HAP-1 (cell line): ENCODE measurements at regions not wholly inside any gene's neighbourhood (a gene's known extent, or its start where the extent isn't known, plus 50 kb on each side); places are given as distances from the start of the nearest gene placed in this dataset.
A peak's percentile ranks its signal among the peaks of the same experiment; 100 is the strongest.
"Not testable (repeated sequence)": the region's sequence is repeated elsewhere in the genome, so short reads cannot be mapped to it uniquely, and the experiment has no call there.

ENCODE experiments used
- DNase-seq, 2 experiments: peaks; one replicate each; pipeline ENCODE4 v3.0.0-alpha.2; 2016 to 2020; ENCODE audit warnings: low spot score in 2 of 2
- H3K27me3 ChIP-seq: fragments of 250-450 bp; sonication (Bioruptor Pico); 2 replicates; pipeline ENCODE4 v1.5.1; 2020; ENCODE audit warnings: low read depth, mild to moderate bottlenecking, moderate library complexity
- H3K36me3 ChIP-seq: fragments of 250-450 bp; sonication (Bioruptor Pico); replicated peaks from 2 replicates; pipeline ENCODE4 v1.5.1; 2020; ENCODE audit warnings: mild to moderate bottlenecking
- H3K4me1 ChIP-seq: fragments of 250-450 bp; sonication (Bioruptor Pico); 2 replicates; pipeline ENCODE4 v1.5.1; 2020; ENCODE audit warnings: mild to moderate bottlenecking
- H3K4me3 ChIP-seq: fragments of 250-450 bp; sonication (Bioruptor Pico); 2 replicates; pipeline ENCODE4 v1.5.1; 2020; ENCODE audit warnings: mild to moderate bottlenecking, moderate library complexity
- H3K9me3 ChIP-seq: fragments of 250-450 bp; sonication (Bioruptor Pico); 2 replicates; pipeline ENCODE4 v1.5.1; 2020; ENCODE audit warnings: mild to moderate bottlenecking, moderate library complexity
- in situ Hi-C: fragments of 300-500 bp; cut with MboI; formaldehyde crosslinking; loops from 3 replicates; pipeline ENCODE4 v1.14.3; 2020; ENCODE audit warnings: low sequenced_read_pairs, inconsistent platforms, mixed read lengths

GRCh38 chr2:147016181-147016580 is 828.6 kb upstream of the ACVR2A start:
- no peaks in the 10 kb centered on the region for H3K9me3 ChIP-seq
- peaks cover 13% of the 10 kb centered on the region for H3K4me1 ChIP-seq
- in situ Hi-C loops, result no loop called here
- peak in 1 of 2 experiments; percentile 69 for DNase-seq
- H3K27me3 ChIP-seq, result no peaks in the 10 kb centered on the region
- no peaks in the 10 kb centered on the region for H3K36me3 ChIP-seq
- H3K4me3 ChIP-seq, result no peak overlapping the region

DNA sequence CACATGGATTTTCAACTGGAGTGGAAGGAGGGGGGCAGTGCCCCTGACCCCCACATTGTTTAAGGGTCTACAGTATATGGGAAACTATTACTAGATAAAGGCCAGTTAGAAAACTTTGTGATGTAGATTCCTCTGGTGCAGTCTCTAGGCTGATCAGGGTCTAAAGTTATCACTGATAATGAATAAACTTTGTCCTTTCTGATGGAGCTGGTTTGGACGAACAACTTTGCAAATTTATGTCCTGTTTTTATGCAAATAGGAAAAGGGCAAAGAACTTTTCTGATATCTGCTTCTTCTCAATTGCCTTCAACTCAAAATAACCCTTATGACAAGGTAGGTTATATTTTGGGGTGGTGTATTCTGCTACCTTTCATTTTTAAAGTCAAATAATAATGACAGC is 829.2 kb upstream of the ACVR2A start:
- Histone ChIP-seq H3K36me3 (no peaks in the 10 kb centered on the region), H3K9me3 (no peaks in the 10 kb centered on the region), H3K4me3 (no peak overlapping the region), H3K27me3 (no peaks in the 10 kb centered on the region), H3K4me1 (peaks cover 13% of the 10 kb centered on the region)
- in situ Hi-C loops, result no loop called here
- no peak for DNase-seq

GRCh38 chr2:147013696-147014392 is 831.0 kb upstream of the ACVR2A start:
- Histone ChIP-seq H3K9me3 (no peaks in the 10 kb centered on the region), H3K27me3 (no peaks in the 10 kb centered on the region), H3K4me1 (peaks cover 18% of the 10 kb centered on the region), H3K4me3 (no peak overlapping the region), H3K36me3 (no peaks in the 10 kb centered on the region)
- in situ Hi-C loops, result no loop called here
- DNase-seq, result no peak

DNA sequence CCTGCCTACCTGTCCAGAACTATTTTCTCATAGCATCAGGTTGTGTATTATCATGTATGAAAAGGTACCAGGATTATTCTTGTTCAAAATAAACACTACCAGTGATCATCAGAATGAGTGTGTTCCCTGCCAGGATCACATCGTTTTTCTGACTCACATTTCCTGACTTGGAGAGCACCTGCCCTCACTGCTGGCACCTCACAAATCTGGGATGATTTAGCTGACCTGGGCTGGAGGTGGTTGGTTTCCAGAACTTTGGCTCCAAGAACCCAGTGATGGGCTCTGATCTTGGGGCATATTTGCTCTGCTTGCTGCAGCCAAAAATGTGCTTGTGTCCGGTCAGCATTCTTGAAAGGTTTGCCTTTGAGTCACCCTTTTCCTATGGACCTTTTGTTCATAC is 836.3 kb upstream of the ACVR2A start:
- no peak for DNase-seq
- no peaks in the 10 kb centered on the region for H3K36me3 ChIP-seq
- peaks cover 6% of the 10 kb centered on the region; the same call in 1 of the 2 replicates for H3K4me1 ChIP-seq
- in situ Hi-C loops, result no loop called here
- H3K27me3 ChIP-seq, result no peaks in the 10 kb centered on the region
- no peak overlapping the region for H3K4me3 ChIP-seq
- H3K9me3 ChIP-seq, result no peaks in the 10 kb centered on the region

DNA sequence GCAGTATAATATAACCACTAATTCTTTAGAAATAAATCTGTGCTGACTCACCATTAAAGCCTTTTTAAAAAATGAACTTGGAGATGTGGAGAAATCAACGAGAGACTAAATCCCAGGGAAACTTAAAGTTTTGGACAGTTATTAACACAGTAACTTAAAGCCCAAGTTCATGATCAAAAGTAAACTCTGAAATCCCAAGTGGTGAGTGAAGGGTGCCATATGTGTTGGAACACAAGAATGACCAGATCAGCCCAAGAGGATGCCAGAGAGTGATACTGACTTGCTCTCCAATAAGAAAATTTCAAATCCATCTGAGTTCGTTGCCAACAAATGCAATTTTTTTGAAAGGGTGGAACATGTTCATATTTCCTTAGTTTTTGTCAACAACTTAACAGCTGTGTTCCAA is 838.1 kb upstream of the ACVR2A start:
- Histone ChIP-seq H3K27me3 (no peaks in the 10 kb centered on the region), H3K4me1 (peaks cover 6% of the 10 kb centered on the region; the same call in 1 of the 2 replicates), H3K9me3 (no peaks in the 10 kb centered on the region), H3K36me3 (no peaks in the 10 kb centered on the region), H3K4me3 (no peak overlapping the region)
- in situ Hi-C loops, result no loop called here
- DNase-seq, result no peak

DNA sequence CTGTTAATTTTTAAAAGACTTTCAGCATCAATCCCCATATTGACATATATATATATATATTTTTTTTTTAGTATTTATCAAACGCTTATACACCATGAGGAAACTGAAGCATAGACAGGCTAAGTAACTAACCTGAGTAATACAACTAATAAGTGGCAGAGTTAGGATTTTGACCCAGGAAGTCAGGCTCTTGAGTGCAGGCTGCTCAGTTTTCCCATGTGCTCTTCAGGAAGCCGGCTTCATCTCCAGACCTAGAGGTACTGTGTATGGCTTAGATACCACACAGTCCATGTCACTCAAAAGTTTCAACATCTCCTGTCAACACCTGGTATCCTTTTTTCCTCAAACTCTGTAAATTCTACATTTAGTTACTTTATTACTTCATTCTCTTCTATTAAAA is 841.7 kb upstream of the ACVR2A start:
- H3K4me1 ChIP-seq, result peaks cover 2% of the 10 kb centered on the region
- no peak for DNase-seq
- H3K36me3 ChIP-seq, result no peaks in the 10 kb centered on the region
- no peak overlapping the region for H3K4me3 ChIP-seq
- in situ Hi-C loops, result no loop called here
- no peaks in the 10 kb centered on the region for H3K9me3 ChIP-seq
- H3K27me3 ChIP-seq, result no peaks in the 10 kb centered on the region

- Histone ChIP-seq H3K9me3 (no peaks in the 10 kb centered on the region), H3K27me3 (no peaks in the 10 kb centered on the region), H3K4me1 (peaks cover 10% of the 10 kb centered on the region), H3K4me3 (no peak overlapping the region), H3K36me3 (no peaks in the 10 kb centered on the region)
- in situ Hi-C loops, result no loop called here
- no peak for DNase-seq
Measured at GRCh38 chr2:147002256-147002655, 842.6 kb upstream of the ACVR2A start.

GRCh38 chr2:147001061-147001460 is 843.8 kb upstream of the ACVR2A start:
- no peaks in the 10 kb centered on the region for H3K36me3 ChIP-seq
- no peak overlapping the region for H3K4me3 ChIP-seq
- in situ Hi-C loops, result no loop called here
- no peaks in the 10 kb centered on the region for H3K27me3 ChIP-seq
- H3K9me3 ChIP-seq, result no peaks in the 10 kb centered on the region
- peaks cover 19% of the 10 kb centered on the region for H3K4me1 ChIP-seq
- no peak for DNase-seq

DNA sequence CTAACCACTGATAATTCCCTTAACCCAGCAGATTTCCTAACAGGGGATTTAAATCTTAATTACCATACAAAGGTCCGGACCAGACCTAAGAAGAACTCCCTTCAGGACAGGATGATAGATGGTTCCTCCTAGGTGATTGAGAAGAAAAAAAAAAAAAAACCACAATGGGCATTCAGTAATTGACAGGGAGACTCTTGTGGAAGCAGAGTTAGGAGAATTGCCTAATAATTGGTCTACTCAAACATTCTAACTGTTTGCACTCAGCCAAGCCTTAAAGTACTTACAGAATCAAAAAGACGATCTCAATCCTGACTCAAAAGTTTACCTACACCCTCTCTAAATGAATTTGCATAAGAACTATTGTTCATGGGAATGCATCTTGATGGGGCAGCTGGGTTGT is 844.7 kb upstream of the ACVR2A start:
- DNase-seq, H3K9me3 ChIP-seq, H3K36me3 ChIP-seq, in situ Hi-C loops, H3K4me3 ChIP-seq, H3K27me3 ChIP-seq: not testable (repeated sequence)
- peaks cover 20% of the 10 kb centered on the region for H3K4me1 ChIP-seq

- no peak for DNase-seq
- Histone ChIP-seq H3K27me3 (no peaks in the 10 kb centered on the region), H3K9me3 (no peaks in the 10 kb centered on the region), H3K4me3 (no peak overlapping the region), H3K4me1 (peaks cover 37% of the 10 kb centered on the region), H3K36me3 (no peaks in the 10 kb centered on the region)
- in situ Hi-C loops, result no loop called here
Measured at GRCh38 chr2:146997945-146998344, 846.9 kb upstream of the ACVR2A start.

DNA sequence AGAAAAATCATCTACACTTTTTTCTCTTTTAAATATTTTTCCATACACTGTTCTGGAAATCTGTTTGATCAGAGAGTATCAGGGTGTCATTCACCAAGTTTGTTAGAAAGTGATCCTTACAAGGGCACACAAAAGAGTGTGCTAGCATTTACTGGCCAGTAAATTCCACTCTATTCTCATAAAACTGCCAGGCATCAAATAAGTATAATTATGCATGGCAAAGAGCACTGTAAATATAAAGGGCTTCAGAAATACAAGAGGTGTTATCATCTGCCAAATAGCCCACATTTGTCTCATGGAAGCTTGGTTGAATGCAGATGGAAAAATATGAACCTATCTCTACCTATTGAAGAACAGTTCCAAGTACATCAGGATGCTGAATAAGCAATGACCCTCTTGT is 847.3 kb upstream of the ACVR2A start:
- in situ Hi-C loops, result no loop called here
- no peaks in the 10 kb centered on the region for H3K27me3 ChIP-seq
- peaks cover 37% of the 10 kb centered on the region for H3K4me1 ChIP-seq
- no peaks in the 10 kb centered on the region for H3K9me3 ChIP-seq
- DNase-seq, result peak in 1 of 2 experiments; percentile 93
- no peak overlapping the region for H3K4me3 ChIP-seq
- H3K36me3 ChIP-seq, result no peaks in the 10 kb centered on the region

GRCh38 chr2:146994246-146994645 is 850.6 kb upstream of the ACVR2A start:
- H3K4me1 ChIP-seq, result peaks cover 45% of the 10 kb centered on the region
- no peaks in the 10 kb centered on the region for H3K36me3 ChIP-seq
- in situ Hi-C loops, result no loop called here
- DNase-seq, result peak in 1 of 2 experiments; percentile 64
- H3K4me3 ChIP-seq, result no peak overlapping the region
- no peaks in the 10 kb centered on the region for H3K27me3 ChIP-seq
- H3K9me3 ChIP-seq, result no peaks in the 10 kb centered on the region

- Histone ChIP-seq H3K4me3 (no peak overlapping the region), H3K36me3 (no peaks in the 10 kb centered on the region), H3K27me3 (no peaks in the 10 kb centered on the region), H3K9me3 (no peaks in the 10 kb centered on the region), H3K4me1 (peaks cover 36% of the 10 kb centered on the region)
- DNase-seq, result no peak
- in situ Hi-C loops, result no loop called here
Measured at GRCh38 chr2:146992466-146992865, 852.4 kb upstream of the ACVR2A start.

DNA sequence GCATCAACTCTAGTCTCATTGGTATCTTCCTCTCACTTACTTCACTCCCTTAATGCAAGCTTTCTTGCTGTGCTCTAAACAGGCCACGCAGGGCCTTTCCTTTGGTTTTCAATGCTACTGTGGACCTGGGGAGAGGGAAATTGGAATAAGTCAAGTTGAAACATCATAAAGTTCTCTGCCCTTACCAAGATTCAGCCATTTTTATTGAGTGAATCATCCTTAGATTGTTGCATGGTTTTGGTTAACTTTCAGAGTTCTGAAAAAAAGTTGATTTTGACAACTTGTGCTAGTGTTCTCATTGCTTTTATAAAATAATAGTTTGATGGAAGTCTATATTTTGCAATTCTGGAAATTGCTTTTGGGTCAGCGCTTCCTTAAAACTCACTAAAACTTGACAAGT is 852.8 kb upstream of the ACVR2A start:
- H3K4me3 ChIP-seq, result no peak overlapping the region
- no peaks in the 10 kb centered on the region for H3K36me3 ChIP-seq
- H3K9me3 ChIP-seq, result no peaks in the 10 kb centered on the region
- no peak for DNase-seq
- in situ Hi-C loops, result no loop called here
- H3K4me1 ChIP-seq, result peaks cover 32% of the 10 kb centered on the region
- no peaks in the 10 kb centered on the region for H3K27me3 ChIP-seq
